NCI-H2196 (cell line): ENCODE measurements at regions not wholly inside any gene's neighbourhood (a gene's known extent, or its start where the extent isn't known, plus 50 kb on each side); places are given as distances from the start of the nearest gene placed in this dataset.

Experiments used
- DNase-seq: peaks from one replicate; lab custom pipeline; 2025; ENCODE audit not compliant: unreplicated experiment; lab: John Stamatoyannopoulos, UW

GRCh38 chr2:66036948-66037347 lies 398.0 kb upstream of the MEIS1 start:
- DNase-seq = no peak

- DNase-seq = no peak
Measured at GRCh38 chr2:66034467-66034866, 400.5 kb upstream of the MEIS1 start.

- DNase-seq = no peak
Measured at GRCh38 chr2:66032226-66032775, 402.6 kb upstream of the MEIS1 start.

GRCh38 chr2:66031236-66031635 lies 403.7 kb upstream of the MEIS1 start:
- no peak for DNase-seq

- no peak for DNase-seq
Measured at GRCh38 chr2:66030553-66030952, 404.4 kb upstream of the MEIS1 start.

GRCh38 chr2:66024391-66024790 lies 410.5 kb upstream of the MEIS1 start:
- DNase-seq = no peak

GRCh38 chr2:66021296-66021695 lies 413.6 kb upstream of the MEIS1 start:
- no peak for DNase-seq

GRCh38 chr2:66017763-66018162 lies 417.2 kb upstream of the MEIS1 start:
- DNase-seq = no peak

- no peak for DNase-seq
Measured at GRCh38 chr2:66014450-66014849, 420.5 kb upstream of the MEIS1 start.

GRCh38 chr2:66013456-66013855 lies 421.5 kb upstream of the MEIS1 start:
- DNase-seq = no peak

- no peak for DNase-seq
Measured at GRCh38 chr2:66003931-66004330, 431.0 kb upstream of the MEIS1 start.

GRCh38 chr2:66001538-66001937 lies 433.4 kb upstream of the MEIS1 start:
- no peak for DNase-seq

- no peak for DNase-seq
Measured at GRCh38 chr2:66000901-66001300, 434.0 kb upstream of the MEIS1 start.

GRCh38 chr2:65999796-66000195 lies 435.1 kb upstream of the MEIS1 start:
- no peak for DNase-seq

- no peak for DNase-seq
Measured at GRCh38 chr2:65999103-65999502, 435.8 kb upstream of the MEIS1 start.

- DNase-seq = no peak
Measured at GRCh38 chr2:65997961-65998360, 437.0 kb upstream of the MEIS1 start.

GRCh38 chr2:65992198-65992554 lies 442.7 kb upstream of the MEIS1 start:
- no peak for DNase-seq

GRCh38 chr2:65991381-65992197 lies 443.3 kb upstream of the MEIS1 start:
- DNase-seq = peak; percentile 59

GRCh38 chr2:65985986-65986385 lies 448.9 kb upstream of the MEIS1 start:
- no peak for DNase-seq

GRCh38 chr2:65980531-65980930 lies 454.4 kb upstream of the MEIS1 start:
- DNase-seq = no peak

- DNase-seq = no peak
Measured at GRCh38 chr2:65979446-65979845, 455.5 kb upstream of the MEIS1 start.

- no peak for DNase-seq
Measured at GRCh38 chr2:65974067-65974723, 460.7 kb upstream of the MEIS1 start.
